Activated CD4-positive, CD25-positive, alpha-beta regulatory T cell treated with anti-CD3 and anti-CD28 coated beads, Interleukin-2, amount 50 U/mL, for 24 hours (primary cell): ENCODE measurements at regions not wholly inside any gene's neighbourhood (a gene's known extent, or its start where the extent isn't known, plus 50 kb on each side); places are given as distances from the start of the nearest gene placed in this dataset.
"Not testable (repeated sequence)": the region's sequence is repeated elsewhere in the genome, so short reads cannot be mapped to it uniquely, and the experiment has no call there.

ENCODE experiments used
- ATAC-seq, 2 donors: fragments of 150-1000 bp; cut with Tn5 transposase; one replicate each; pipeline ENCODE4 v1.10.0; 2021; ENCODE audit warnings: mild to moderate bottlenecking in 1 of 2, moderate library complexity in 1 of 2

- no peak for ATAC-seq
These were observed 521.1 kb upstream of the POT1 start for GRCh38 chr7:125450749-125451148.

- no peak for ATAC-seq
These were observed 516.2 kb upstream of the POT1 start for GRCh38 chr7:125445836-125446235.

GRCh38 chr7:125444864-125445263 lies 515.2 kb upstream of the POT1 start:
- no peak for ATAC-seq

GRCh38 chr7:125436220-125436619 lies 506.6 kb upstream of the POT1 start:
- no peak for ATAC-seq

- no peak for ATAC-seq
These were observed 501.7 kb upstream of the POT1 start for GRCh38 chr7:125431349-125431748.

GRCh38 chr7:125430013-125430412 lies 500.4 kb upstream of the POT1 start:
- no peak for ATAC-seq

- ATAC-seq: no peak
These were observed 498.1 kb upstream of the POT1 start for GRCh38 chr7:125427676-125428075.

- ATAC-seq: no peak
These were observed 495.9 kb upstream of the POT1 start for GRCh38 chr7:125425506-125425905.

- ATAC-seq: no peak
These were observed 495.1 kb upstream of the POT1 start for GRCh38 chr7:125424721-125425120.

GRCh38 chr7:125423458-125424155 lies 494.0 kb upstream of the POT1 start:
- ATAC-seq: peak; percentile 43 to 51

- not testable (repeated sequence) for ATAC-seq
These were observed 491.8 kb upstream of the POT1 start for GRCh38 chr7:125421407-125421806.

GRCh38 chr7:125412890-125413665 lies 483.5 kb upstream of the POT1 start:
- no peak for ATAC-seq

- ATAC-seq: no peak
These were observed 480.3 kb upstream of the POT1 start for GRCh38 chr7:125409921-125410320.

GRCh38 chr7:125406111-125406510 lies 476.5 kb upstream of the POT1 start:
- no peak for ATAC-seq

- no peak for ATAC-seq
These were observed 469.8 kb upstream of the POT1 start for GRCh38 chr7:125399408-125399807.

GRCh38 chr7:125396466-125397151 lies 467.0 kb upstream of the POT1 start:
- ATAC-seq: no peak

- no peak for ATAC-seq
These were observed 462.3 kb upstream of the POT1 start for GRCh38 chr7:125391921-125392320.

- no peak for ATAC-seq
These were observed 461.4 kb upstream of the POT1 start for GRCh38 chr7:125390981-125391380.

- no peak for ATAC-seq
These were observed 456.6 kb upstream of the POT1 start for GRCh38 chr7:125386211-125386610.

GRCh38 chr7:125383324-125383723 lies 453.7 kb upstream of the POT1 start:
- no peak for ATAC-seq

- no peak for ATAC-seq
These were observed 452.8 kb upstream of the POT1 start for GRCh38 chr7:125382401-125382800.

GRCh38 chr7:125375942-125376341 lies 446.3 kb upstream of the POT1 start:
- no peak for ATAC-seq

- ATAC-seq: no peak
These were observed 440.9 kb upstream of the POT1 start for GRCh38 chr7:125370502-125370901.

- no peak for ATAC-seq
These were observed 434.2 kb upstream of the POT1 start for GRCh38 chr7:125363873-125364272.
